GM12865 (cell line): ENCODE measurements at regions not wholly inside any gene's neighbourhood (a gene's known extent, or its start where the extent isn't known, plus 50 kb on each side); places are given as distances from the start of the nearest gene placed in this dataset.

Source experiments
- DNase-seq: peaks from one replicate; pipeline ENCODE4 v3.0.0; 2010; ENCODE audit warnings: low read depth
- H3K4me3 ChIP-seq: 2 replicates; pipeline ENCODE4 v1.5.1; 2011; ENCODE audit warnings: mild to moderate bottlenecking, low read depth, low read length, control low read depth
- CTCF ChIP-seq: IDR thresholded peaks from 2 replicates; pipeline ENCODE4 v1.5.1; 2011; ENCODE audit warnings: low read length, control low read depth, low read depth, inconsistent platforms; ENCODE audit not compliant: insufficient read depth; ENCODE audit errors: missing control alignments

DNA sequence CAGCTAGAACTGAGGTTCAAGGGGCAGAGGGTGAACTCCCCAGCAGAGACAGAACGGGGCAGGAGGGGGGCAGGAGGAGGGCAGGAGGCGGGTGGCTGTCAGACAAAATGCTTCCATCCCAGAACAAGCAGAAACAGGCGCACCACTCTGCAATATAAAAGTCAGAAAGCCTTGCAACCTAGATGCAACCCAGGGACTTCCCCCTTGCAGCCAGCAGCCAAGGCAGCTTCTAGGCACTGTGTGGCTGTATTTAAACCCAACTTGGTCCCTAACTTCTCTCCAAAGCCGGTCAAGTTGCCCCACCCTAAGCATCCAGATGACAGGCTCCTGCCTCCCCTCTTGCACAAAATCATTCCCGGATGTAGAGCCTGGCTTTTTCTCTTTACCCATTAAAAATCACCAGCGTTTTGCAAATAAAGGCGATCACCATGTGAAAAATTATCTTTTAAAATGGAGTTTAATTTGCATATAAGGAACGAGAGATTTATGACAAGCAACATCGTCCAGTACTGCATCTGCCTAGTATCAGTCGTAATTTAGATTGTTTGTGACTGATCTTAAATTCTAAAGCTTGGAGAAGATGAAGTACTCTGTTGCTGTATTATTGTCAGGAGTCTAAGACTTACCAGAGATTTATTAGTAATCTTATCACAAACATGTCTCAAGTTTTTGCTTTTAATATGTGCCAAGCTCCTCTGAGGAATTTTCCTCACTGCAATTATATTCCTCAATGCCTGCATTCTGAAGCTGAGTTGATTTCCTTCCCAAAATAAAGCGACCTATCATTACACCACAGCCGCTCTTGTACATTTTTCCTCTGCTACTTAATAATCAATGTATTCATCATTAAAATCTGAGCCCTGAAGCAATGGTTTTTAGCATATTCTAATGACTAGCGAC lies 307.1 kb upstream of the ZNF507 start:
- no peak for TF ChIP-seq CTCF

DNA sequence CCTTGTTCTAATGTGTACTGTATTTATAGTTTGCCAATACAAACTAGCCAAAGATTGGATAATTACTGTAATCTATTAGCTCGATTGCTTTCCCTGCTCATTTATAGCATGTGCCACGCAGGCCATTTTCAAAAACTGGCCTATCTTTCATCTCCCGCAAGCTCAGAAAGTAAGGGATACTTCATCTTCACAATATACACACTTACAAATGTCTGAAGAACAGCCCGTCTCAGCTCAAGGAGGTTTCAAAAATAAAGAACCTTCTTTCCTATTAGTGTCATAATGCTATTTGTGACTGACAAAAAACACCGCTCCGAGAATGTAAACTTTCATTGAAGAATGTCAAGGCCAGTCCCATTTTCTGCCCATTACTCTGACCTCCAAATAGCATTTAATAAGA lies 306.4 kb upstream of the ZNF507 start:
- no peak for DNase-seq
- no peak overlapping the region for H3K4me3 ChIP-seq
- TF ChIP-seq CTCF: no peak

More for the DNA sequence above, 307.1 kb upstream of the ZNF507 start:
- no peak for DNase-seq
- H3K4me3 ChIP-seq: no peak overlapping the region

GRCh38 chr19:32039440-32039839 lies 306.0 kb upstream of the ZNF507 start:
- no peak for DNase-seq
- no peak for TF ChIP-seq CTCF

DNA sequence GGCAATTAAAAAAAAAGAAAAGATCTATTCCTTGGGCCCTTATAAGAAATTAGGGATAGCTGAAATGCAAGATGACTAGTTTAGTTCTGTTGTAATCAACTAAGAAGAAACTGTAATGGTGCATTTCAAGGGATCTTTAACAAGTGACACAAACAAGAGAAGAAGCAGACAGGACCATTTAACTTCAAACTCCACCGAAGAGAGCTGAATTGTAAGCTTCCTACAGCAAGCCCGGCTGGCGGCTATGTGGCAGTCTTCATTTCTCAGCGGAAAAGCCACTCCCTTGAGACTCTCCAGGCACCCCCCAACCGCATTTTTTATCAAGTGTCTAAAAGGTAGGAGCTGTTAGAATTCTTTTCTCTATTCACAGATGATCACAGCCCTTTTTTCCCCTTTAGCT lies 305.2 kb upstream of the ZNF507 start:
- no peak for TF ChIP-seq CTCF
- H3K4me3 ChIP-seq: no peak overlapping the region
- DNase-seq: no peak

More at GRCh38 chr19:32039440-32039839, 306.0 kb upstream of the ZNF507 start:
- no peak overlapping the region for H3K4me3 ChIP-seq

DNA sequence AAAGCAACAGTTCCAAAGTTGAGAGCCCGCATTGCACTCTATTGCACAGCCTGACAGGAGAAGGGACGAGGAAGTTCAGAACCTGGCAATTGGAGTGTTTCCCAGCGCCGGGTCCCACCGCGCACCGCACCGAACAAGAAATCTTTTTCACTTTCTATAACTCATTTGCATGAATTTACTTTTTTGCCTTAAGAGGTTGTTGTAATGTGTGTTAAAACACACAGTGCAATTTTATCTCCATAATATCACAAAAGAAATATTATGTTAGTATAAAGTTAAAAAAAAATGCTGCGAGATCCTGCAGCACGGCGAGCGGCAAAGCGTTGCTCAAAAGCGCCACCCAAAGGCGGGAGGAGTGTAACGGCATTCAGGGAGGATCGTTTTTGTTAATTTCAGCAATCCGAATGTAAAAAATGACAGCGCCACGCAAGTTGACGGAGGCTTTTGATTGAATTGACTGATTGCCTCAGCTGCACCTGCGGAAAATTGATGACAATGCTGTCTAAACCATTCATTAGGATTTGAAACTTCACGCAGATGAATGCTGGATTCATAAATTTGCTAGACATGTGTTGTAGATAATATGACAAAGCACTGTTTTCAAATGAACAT lies 303.6 kb upstream of the ZNF507 start:
- DNase-seq: no peak
- TF ChIP-seq CTCF: no peak
- no peak overlapping the region for H3K4me3 ChIP-seq

DNA sequence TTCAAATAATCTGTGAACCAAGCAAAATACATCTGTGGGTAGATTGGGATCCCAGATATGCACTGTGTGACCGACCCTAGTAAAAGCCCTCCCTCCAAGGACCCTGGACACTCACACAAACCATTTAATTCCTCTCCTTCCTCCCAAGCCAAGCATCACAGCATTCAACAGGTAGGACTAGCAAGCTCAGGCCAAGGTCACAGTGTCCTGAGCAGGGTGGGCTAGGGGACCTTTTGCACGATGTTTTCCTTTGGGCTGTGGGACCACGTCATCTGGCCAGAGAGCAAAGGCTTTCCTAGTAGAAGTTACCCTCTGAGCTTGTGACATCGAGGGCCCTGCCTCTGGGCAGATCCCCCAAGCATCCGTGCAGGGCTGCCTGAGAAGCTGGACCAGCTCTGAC lies 297.6 kb upstream of the ZNF507 start:
- no peak for TF ChIP-seq CTCF
- DNase-seq: no peak
- no peak overlapping the region for H3K4me3 ChIP-seq
